ENCODE measurements at regions not wholly inside any gene's neighbourhood (a gene's known extent, or its start where the extent isn't known, plus 50 kb on each side); places are given as distances from the start of the nearest gene placed in this dataset.

DNA sequence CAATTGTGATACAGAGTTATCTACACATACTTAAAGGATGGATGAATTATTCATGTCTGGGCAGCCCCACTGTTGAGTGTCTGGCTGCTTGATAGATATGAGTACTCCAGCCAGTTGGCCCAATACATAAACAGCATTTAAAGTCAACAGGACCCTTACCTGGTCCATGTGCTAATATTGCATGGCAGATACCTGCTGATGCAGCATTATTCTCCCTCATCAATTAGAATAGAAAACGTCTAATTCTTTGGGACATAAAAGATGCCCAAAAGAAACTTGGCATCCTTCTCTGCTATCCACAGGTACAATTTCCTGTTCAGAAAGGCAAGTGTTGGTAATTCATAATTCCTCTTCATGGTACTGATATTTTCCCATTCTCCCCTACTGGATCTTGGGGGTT, 550.8 kb downstream of the TFAP2B start:
- TF ChIP-seq, protein P1, sequence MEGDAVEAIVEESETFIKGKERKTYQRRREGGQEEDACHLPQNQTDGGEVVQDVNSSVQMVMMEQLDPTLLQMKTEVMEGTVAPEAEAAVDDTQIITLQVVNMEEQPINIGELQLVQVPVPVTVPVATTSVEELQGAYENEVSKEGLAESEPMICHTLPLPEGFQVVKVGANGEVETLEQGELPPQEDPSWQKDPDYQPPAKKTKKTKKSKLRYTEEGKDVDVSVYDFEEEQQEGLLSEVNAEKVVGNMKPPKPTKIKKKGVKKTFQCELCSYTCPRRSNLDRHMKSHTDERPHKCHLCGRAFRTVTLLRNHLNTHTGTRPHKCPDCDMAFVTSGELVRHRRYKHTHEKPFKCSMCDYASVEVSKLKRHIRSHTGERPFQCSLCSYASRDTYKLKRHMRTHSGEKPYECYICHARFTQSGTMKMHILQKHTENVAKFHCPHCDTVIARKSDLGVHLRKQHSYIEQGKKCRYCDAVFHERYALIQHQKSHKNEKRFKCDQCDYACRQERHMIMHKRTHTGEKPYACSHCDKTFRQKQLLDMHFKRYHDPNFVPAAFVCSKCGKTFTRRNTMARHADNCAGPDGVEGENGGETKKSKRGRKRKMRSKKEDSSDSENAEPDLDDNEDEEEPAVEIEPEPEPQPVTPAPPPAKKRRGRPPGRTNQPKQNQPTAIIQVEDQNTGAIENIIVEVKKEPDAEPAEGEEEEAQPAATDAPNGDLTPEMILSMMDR (conservative IDR thresholded peaks at IDR 0.05; ENCODE audit: low read depth, low read length): no peak

DNA sequence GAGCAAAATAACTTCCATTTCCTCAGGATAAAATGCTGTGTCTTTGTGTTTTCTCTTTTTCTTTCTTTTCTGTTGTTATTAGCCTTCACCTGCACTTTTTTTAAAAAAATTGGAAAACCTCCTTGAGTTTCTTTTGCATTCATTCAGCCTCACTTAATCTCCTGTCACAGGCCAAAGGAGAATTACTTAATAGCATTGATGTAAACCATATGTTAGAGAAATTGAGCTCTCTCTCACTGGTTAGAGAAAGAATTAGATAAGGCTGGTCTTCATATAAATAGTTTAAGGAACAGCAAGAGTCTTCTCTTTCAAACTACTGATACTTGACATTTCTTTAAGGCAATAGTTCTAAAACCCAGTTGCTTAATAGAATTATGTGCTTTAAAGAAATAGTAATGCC, 564.2 kb downstream of the TFAP2B start:
- Histone ChIP-seq H2AFZ (ENCODE audit: low read depth) (no peak overlapping the region), H3K4me1 (ENCODE audit: low read depth, poor library complexity, severe bottlenecking) (no peaks in the 10 kb centered on the region), H3K36me3 (ENCODE audit: insufficient read depth) (no peaks in the 10 kb centered on the region), H3K79me2 (ENCODE audit: insufficient read depth, low read depth) (no peaks in the 10 kb centered on the region), H3K4me3 (IDR thresholded peaks at IDR 0.05; ENCODE audit: insufficient read depth, low read depth, low read length) (no peak overlapping the region), H3K4me2 (no peak overlapping the region), H4K20me1 (ENCODE audit: insufficient read depth) (no peaks in the 10 kb centered on the region), H3K27me3 (ENCODE audit: insufficient read depth, low read depth) (no peaks in the 10 kb centered on the region), H3K9ac (no peak overlapping the region), H3K27ac (no peak overlapping the region)
- TF ChIP-seq, protein P1 (conservative IDR thresholded peaks at IDR 0.05; ENCODE audit: low read depth, low read length): no peak

More for the DNA sequence above, 550.8 kb downstream of the TFAP2B start:
- H3K79me2 ChIP-seq (ENCODE audit: insufficient read depth, low read depth): no peaks in the 10 kb centered on the region
- H3K4me1 ChIP-seq (ENCODE audit: low read depth, poor library complexity, severe bottlenecking): no peaks in the 10 kb centered on the region
- no peaks in the 10 kb centered on the region for H4K20me1 ChIP-seq (ENCODE audit: insufficient read depth)
- H3K4me2 ChIP-seq: no peak overlapping the region
- H3K27ac ChIP-seq: no peak overlapping the region
- no peaks in the 10 kb centered on the region for H3K27me3 ChIP-seq (ENCODE audit: insufficient read depth, low read depth)
- H3K4me3 ChIP-seq (IDR thresholded peaks at IDR 0.05; ENCODE audit: insufficient read depth, low read depth, low read length): no peak overlapping the region
- no peaks in the 10 kb centered on the region for H3K36me3 ChIP-seq (ENCODE audit: insufficient read depth)
- no peak overlapping the region for H3K9ac ChIP-seq
- no peak overlapping the region for H2AFZ ChIP-seq (ENCODE audit: low read depth)

DNA sequence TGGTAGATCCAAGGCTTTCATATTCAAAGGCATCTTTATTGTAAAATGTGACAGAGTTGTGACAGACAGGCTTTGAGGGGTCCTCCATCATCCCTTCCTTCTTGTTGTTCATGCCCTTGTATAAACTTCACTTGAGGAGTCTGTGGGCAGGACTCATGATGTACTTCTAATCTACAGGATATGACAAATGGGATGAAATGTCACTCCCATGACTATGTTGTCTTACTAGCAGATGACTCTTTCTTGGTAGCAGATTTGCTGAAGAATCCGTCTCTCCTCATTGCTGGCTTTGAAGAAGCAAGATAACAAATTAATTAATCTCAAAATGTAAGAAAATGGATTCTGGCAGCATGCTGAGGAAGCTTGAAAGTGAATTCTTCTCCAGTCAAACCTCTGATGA, 566.1 kb downstream of the TFAP2B start:
- no peak overlapping the region for H3K4me2 ChIP-seq
- H2AFZ ChIP-seq (ENCODE audit: low read depth): no peak overlapping the region
- no peaks in the 10 kb centered on the region for H3K27me3 ChIP-seq (ENCODE audit: insufficient read depth, low read depth)
- H3K36me3 ChIP-seq (ENCODE audit: insufficient read depth): no peaks in the 10 kb centered on the region
- TF ChIP-seq, protein P1 (conservative IDR thresholded peaks at IDR 0.05; ENCODE audit: low read depth, low read length): no peak
- no peak overlapping the region for H3K27ac ChIP-seq
- H3K4me3 ChIP-seq (IDR thresholded peaks at IDR 0.05; ENCODE audit: insufficient read depth, low read depth, low read length): no peak overlapping the region
- H3K79me2 ChIP-seq (ENCODE audit: insufficient read depth, low read depth): no peaks in the 10 kb centered on the region
- no peaks in the 10 kb centered on the region for H3K4me1 ChIP-seq (ENCODE audit: low read depth, poor library complexity, severe bottlenecking)
- no peaks in the 10 kb centered on the region for H4K20me1 ChIP-seq (ENCODE audit: insufficient read depth)
- H3K9ac ChIP-seq: no peak overlapping the region

DNA sequence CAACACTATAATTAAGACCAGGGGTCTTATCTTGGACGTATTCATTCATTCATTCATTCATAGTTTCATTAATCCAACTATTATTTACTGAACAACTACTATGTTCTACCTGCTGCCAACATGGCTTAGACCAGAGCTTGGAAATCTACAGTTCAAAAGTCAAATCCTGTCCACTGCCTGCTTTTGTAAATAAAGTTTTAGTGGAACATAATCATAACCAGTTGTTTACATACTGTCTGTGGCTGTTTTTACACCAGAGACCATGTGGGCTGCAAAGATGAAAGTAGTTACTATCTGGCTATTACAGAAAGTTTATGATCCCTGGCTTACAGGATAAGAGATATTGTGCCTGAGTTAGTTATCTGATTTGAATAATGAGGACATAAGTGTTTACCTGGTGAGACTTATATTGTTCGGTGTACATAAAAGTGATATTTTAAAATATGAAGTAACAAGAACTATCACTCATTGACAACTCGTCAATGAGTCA, 567.7 kb downstream of the TFAP2B start:
- Histone ChIP-seq H3K36me3 (ENCODE audit: insufficient read depth) (no peaks in the 10 kb centered on the region), H3K4me3 (IDR thresholded peaks at IDR 0.05; ENCODE audit: insufficient read depth, low read depth, low read length) (no peak overlapping the region), H3K27ac (no peak overlapping the region), H3K9ac (no peak overlapping the region), H3K27me3 (ENCODE audit: insufficient read depth, low read depth) (no peaks in the 10 kb centered on the region), H3K4me1 (ENCODE audit: low read depth, poor library complexity, severe bottlenecking) (no peaks in the 10 kb centered on the region), H3K4me2 (no peak overlapping the region), H4K20me1 (ENCODE audit: insufficient read depth) (no peaks in the 10 kb centered on the region), H3K79me2 (ENCODE audit: insufficient read depth, low read depth) (no peaks in the 10 kb centered on the region), H2AFZ (ENCODE audit: low read depth) (no peak overlapping the region)
- TF ChIP-seq, protein P1 (conservative IDR thresholded peaks at IDR 0.05; ENCODE audit: low read depth, low read length): no peak
